ENCODE measurements at regions not wholly inside any gene's neighbourhood (a gene's known extent, or its start where the extent isn't known, plus 50 kb on each side); places are given as distances from the start of the nearest gene placed in this dataset.

DNA sequence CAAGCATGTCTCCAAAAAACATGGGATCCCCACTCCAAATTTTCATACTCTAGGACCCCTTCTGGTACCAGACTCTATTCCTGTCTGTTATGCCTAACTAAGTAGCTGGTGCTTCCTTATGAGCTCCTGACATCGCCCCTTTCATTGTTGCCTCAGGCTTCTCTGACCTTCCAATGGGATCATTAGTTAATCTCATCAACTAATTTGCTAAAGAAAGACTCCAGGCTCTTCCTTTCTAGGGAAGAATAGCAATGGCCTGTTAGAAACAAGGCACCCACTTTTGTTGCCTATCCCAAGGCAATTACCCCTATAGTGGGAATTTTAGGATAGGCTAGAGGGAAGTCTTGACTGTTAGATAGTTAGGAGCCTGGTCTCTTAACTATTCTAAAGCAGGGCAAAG is 369.5 kb downstream of the MLLT3 start:
- no peaks in the 10 kb centered on the region; the same call in 1 of the 2 replicates for H3K36me3 Mint-ChIP-seq
- ChIA-PET CTCF (no interaction called here), POLR2A (no interaction called here)
- no peaks in the 10 kb centered on the region for H3K4me1 Mint-ChIP-seq
- TF ChIP-seq ZNF671 (CRISPR knock-in tag; IDR thresholded peaks at IDR 0.05) (no peak), OVOL2 (CRISPR knock-in tag; IDR thresholded peaks at IDR 0.05; ENCODE audit: borderline replicate concordance) (no peak), GABPB1 (CRISPR knock-in tag; IDR thresholded peaks at IDR 0.05) (no peak), ZNF263 (CRISPR knock-in tag; IDR thresholded peaks at IDR 0.05; ENCODE audit: low read depth) (no peak), KAT7 (CRISPR knock-in tag; IDR thresholded peaks at IDR 0.05; ENCODE audit: borderline replicate concordance) (no peak), ZNF138 (CRISPR knock-in tag; conservative IDR thresholded peaks at IDR 0.05) (no peak), MXD4 (CRISPR knock-in tag; IDR thresholded peaks at IDR 0.05; ENCODE audit: borderline replicate concordance) (no peak)
- TF ChIP-seq, protein P1, sequence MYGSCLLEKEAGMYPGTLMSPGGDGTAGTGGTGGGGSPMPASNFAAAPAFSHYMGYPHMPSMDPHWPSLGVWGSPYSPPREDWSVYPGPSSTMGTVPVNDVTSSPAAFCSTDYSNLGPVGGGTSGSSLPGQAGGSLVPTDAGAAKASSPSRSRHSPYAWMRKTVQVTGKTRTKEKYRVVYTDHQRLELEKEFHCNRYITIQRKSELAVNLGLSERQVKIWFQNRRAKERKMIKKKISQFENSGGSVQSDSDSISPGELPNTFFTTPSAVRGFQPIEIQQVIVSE (CRISPR knock-in tag; IDR thresholded peaks at IDR 0.05; ENCODE audit: borderline replicate concordance) = no peak
- TF ChIP-seq, protein P2, sequence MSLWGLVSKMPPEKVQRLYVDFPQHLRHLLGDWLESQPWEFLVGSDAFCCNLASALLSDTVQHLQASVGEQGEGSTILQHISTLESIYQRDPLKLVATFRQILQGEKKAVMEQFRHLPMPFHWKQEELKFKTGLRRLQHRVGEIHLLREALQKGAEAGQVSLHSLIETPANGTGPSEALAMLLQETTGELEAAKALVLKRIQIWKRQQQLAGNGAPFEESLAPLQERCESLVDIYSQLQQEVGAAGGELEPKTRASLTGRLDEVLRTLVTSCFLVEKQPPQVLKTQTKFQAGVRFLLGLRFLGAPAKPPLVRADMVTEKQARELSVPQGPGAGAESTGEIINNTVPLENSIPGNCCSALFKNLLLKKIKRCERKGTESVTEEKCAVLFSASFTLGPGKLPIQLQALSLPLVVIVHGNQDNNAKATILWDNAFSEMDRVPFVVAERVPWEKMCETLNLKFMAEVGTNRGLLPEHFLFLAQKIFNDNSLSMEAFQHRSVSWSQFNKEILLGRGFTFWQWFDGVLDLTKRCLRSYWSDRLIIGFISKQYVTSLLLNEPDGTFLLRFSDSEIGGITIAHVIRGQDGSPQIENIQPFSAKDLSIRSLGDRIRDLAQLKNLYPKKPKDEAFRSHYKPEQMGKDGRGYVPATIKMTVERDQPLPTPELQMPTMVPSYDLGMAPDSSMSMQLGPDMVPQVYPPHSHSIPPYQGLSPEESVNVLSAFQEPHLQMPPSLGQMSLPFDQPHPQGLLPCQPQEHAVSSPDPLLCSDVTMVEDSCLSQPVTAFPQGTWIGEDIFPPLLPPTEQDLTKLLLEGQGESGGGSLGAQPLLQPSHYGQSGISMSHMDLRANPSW (CRISPR knock-in tag; conservative IDR thresholded peaks at IDR 0.05; ENCODE audit: low read depth) = no peak
- TF ChIP-seq, protein P3, sequence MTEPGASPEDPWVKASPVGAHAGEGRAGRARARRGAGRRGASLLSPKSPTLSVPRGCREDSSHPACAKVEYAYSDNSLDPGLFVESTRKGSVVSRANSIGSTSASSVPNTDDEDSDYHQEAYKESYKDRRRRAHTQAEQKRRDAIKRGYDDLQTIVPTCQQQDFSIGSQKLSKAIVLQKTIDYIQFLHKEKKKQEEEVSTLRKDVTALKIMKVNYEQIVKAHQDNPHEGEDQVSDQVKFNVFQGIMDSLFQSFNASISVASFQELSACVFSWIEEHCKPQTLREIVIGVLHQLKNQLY (CRISPR knock-in tag; IDR thresholded peaks at IDR 0.05) = no peak
- TF ChIP-seq, protein P4, sequence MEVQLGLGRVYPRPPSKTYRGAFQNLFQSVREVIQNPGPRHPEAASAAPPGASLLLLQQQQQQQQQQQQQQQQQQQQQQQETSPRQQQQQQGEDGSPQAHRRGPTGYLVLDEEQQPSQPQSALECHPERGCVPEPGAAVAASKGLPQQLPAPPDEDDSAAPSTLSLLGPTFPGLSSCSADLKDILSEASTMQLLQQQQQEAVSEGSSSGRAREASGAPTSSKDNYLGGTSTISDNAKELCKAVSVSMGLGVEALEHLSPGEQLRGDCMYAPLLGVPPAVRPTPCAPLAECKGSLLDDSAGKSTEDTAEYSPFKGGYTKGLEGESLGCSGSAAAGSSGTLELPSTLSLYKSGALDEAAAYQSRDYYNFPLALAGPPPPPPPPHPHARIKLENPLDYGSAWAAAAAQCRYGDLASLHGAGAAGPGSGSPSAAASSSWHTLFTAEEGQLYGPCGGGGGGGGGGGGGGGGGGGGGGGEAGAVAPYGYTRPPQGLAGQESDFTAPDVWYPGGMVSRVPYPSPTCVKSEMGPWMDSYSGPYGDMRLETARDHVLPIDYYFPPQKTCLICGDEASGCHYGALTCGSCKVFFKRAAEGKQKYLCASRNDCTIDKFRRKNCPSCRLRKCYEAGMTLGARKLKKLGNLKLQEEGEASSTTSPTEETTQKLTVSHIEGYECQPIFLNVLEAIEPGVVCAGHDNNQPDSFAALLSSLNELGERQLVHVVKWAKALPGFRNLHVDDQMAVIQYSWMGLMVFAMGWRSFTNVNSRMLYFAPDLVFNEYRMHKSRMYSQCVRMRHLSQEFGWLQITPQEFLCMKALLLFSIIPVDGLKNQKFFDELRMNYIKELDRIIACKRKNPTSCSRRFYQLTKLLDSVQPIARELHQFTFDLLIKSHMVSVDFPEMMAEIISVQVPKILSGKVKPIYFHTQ (CRISPR knock-in tag; IDR thresholded peaks at IDR 0.05) = no peak
- TF ChIP-seq, protein P5, sequence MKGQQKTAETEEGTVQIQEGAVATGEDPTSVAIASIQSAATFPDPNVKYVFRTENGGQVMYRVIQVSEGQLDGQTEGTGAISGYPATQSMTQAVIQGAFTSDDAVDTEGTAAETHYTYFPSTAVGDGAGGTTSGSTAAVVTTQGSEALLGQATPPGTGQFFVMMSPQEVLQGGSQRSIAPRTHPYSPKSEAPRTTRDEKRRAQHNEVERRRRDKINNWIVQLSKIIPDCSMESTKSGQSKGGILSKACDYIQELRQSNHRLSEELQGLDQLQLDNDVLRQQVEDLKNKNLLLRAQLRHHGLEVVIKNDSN (CRISPR knock-in tag; IDR thresholded peaks at IDR 0.05) = no peak
- H3K27ac Mint-ChIP-seq = no peak overlapping the region
- ATAC-seq = no peak
- no peak overlapping the region for H3K4me3 Mint-ChIP-seq
- DNase-seq (ENCODE audit: low spot score) = no peak
- H3K9me3 Mint-ChIP-seq = peaks cover 13% of the 10 kb centered on the region
- H3K27me3 Mint-ChIP-seq (ENCODE audit: low read depth) = no peaks in the 10 kb centered on the region; the same call in none of the 2 replicates

DNA sequence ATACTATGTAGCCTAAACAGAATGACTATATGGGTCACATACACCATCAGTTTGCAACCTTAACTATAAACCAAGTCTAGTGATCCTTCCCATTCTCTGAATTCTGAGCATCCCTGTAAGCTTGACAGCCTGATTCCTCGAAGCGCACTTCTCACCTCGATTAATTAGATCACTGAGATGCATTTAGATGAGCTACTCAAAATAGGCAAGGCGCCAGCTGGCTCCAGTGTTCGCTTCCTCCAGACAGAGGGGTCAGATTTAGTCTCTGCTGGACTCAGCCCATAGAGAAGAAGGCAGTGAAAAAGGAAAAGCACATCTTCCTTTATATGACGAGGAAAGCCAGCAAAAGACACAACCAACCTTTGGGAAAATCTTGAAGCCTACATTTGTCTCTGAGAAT is 371.5 kb downstream of the MLLT3 start:
- ChIA-PET POLR2A (no interaction called here), CTCF (no interaction called here)
- no peak for DNase-seq (ENCODE audit: low spot score)
- no peaks in the 10 kb centered on the region for H3K4me1 Mint-ChIP-seq
- H3K4me3 Mint-ChIP-seq = no peak overlapping the region
- no peak for ATAC-seq
- peaks cover 13% of the 10 kb centered on the region for H3K9me3 Mint-ChIP-seq
- H3K27me3 Mint-ChIP-seq (ENCODE audit: low read depth) = no peaks in the 10 kb centered on the region; the same call in none of the 2 replicates
- H3K36me3 Mint-ChIP-seq = no peaks in the 10 kb centered on the region; the same call in 1 of the 2 replicates
- no peak overlapping the region for H3K27ac Mint-ChIP-seq
- TF ChIP-seq, protein P6, sequence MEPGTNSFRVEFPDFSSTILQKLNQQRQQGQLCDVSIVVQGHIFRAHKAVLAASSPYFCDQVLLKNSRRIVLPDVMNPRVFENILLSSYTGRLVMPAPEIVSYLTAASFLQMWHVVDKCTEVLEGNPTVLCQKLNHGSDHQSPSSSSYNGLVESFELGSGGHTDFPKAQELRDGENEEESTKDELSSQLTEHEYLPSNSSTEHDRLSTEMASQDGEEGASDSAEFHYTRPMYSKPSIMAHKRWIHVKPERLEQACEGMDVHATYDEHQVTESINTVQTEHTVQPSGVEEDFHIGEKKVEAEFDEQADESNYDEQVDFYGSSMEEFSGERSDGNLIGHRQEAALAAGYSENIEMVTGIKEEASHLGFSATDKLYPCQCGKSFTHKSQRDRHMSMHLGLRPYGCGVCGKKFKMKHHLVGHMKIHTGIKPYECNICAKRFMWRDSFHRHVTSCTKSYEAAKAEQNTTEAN (CRISPR knock-in tag; IDR thresholded peaks at IDR 0.05) = no peak
- TF ChIP-seq SP1 (CRISPR knock-in tag; conservative IDR thresholded peaks at IDR 0.05) (no peak), CREB1 (CRISPR knock-in tag; IDR thresholded peaks at IDR 0.05) (no peak), RORB (CRISPR knock-in tag; IDR thresholded peaks at IDR 0.05) (no peak), TCF7 (CRISPR knock-in tag; IDR thresholded peaks at IDR 0.05; ENCODE audit: low read depth) (no peak), ZNF138 (CRISPR knock-in tag; conservative IDR thresholded peaks at IDR 0.05) (no peak), ZNF396 (CRISPR knock-in tag; IDR thresholded peaks at IDR 0.05; ENCODE audit: borderline replicate concordance) (no peak), MXD4 (CRISPR knock-in tag; IDR thresholded peaks at IDR 0.05; ENCODE audit: borderline replicate concordance) (no peak), EMX1 (CRISPR knock-in tag; IDR thresholded peaks at IDR 0.05) (no peak)
- TF ChIP-seq, protein P7, sequence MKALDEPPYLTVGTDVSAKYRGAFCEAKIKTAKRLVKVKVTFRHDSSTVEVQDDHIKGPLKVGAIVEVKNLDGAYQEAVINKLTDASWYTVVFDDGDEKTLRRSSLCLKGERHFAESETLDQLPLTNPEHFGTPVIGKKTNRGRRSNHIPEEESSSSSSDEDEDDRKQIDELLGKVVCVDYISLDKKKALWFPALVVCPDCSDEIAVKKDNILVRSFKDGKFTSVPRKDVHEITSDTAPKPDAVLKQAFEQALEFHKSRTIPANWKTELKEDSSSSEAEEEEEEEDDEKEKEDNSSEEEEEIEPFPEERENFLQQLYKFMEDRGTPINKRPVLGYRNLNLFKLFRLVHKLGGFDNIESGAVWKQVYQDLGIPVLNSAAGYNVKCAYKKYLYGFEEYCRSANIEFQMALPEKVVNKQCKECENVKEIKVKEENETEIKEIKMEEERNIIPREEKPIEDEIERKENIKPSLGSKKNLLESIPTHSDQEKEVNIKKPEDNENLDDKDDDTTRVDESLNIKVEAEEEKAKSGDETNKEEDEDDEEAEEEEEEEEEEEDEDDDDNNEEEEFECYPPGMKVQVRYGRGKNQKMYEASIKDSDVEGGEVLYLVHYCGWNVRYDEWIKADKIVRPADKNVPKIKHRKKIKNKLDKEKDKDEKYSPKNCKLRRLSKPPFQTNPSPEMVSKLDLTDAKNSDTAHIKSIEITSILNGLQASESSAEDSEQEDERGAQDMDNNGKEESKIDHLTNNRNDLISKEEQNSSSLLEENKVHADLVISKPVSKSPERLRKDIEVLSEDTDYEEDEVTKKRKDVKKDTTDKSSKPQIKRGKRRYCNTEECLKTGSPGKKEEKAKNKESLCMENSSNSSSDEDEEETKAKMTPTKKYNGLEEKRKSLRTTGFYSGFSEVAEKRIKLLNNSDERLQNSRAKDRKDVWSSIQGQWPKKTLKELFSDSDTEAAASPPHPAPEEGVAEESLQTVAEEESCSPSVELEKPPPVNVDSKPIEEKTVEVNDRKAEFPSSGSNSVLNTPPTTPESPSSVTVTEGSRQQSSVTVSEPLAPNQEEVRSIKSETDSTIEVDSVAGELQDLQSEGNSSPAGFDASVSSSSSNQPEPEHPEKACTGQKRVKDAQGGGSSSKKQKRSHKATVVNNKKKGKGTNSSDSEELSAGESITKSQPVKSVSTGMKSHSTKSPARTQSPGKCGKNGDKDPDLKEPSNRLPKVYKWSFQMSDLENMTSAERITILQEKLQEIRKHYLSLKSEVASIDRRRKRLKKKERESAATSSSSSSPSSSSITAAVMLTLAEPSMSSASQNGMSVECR (CRISPR knock-in tag; IDR thresholded peaks at IDR 0.05; ENCODE audit: borderline replicate concordance) = no peak
- TF ChIP-seq, protein P8, sequence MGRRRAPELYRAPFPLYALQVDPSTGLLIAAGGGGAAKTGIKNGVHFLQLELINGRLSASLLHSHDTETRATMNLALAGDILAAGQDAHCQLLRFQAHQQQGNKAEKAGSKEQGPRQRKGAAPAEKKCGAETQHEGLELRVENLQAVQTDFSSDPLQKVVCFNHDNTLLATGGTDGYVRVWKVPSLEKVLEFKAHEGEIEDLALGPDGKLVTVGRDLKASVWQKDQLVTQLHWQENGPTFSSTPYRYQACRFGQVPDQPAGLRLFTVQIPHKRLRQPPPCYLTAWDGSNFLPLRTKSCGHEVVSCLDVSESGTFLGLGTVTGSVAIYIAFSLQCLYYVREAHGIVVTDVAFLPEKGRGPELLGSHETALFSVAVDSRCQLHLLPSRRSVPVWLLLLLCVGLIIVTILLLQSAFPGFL (CRISPR knock-in tag; IDR thresholded peaks at IDR 0.05; ENCODE audit: borderline replicate concordance) = no peak
